BE2C (cell line): ENCODE measurements at regions not wholly inside any gene's neighbourhood (a gene's known extent, or its start where the extent isn't known, plus 50 kb on each side); places are given as distances from the start of the nearest gene placed in this dataset.

Source experiments
- DNase-seq: peaks from one replicate; pipeline ENCODE4 v3.0.0-alpha.2; 2020
- H3K27me3 ChIP-seq: fragments of 250-450 bp; sonication (Bioruptor Pico); 2 replicates; pipeline ENCODE4 v1.5.1; 2020; ENCODE audit warnings: mild to moderate bottlenecking
- H3K36me3 ChIP-seq: fragments of 250-450 bp; sonication (Bioruptor Pico); 2 replicates; pipeline ENCODE4 v1.5.1; 2020; ENCODE audit warnings: mild to moderate bottlenecking
- H3K4me1 ChIP-seq: fragments of 250-450 bp; sonication (Bioruptor Pico); 2 replicates; pipeline ENCODE4 v1.5.1; 2020
- H3K4me3 ChIP-seq: 2 replicates; pipeline ENCODE4 v1.5.1; 2011; ENCODE audit warnings: low read depth, low read length
- H3K9me3 ChIP-seq: fragments of 250-450 bp; sonication (Bioruptor Pico); 2 replicates; pipeline ENCODE4 v1.5.1; 2020
- CTCF ChIP-seq: IDR thresholded peaks from 2 replicates; pipeline ENCODE4 v1.5.1; 2012; ENCODE audit warnings: mild to moderate bottlenecking, low read depth, low read length

- H3K4me3 ChIP-seq, result no peak overlapping the region
Observed at GRCh38 chr4:129546531-129546930, 450.6 kb downstream of the C4orf33 start.

GRCh38 chr4:129550281-129550785 is 454.4 kb downstream of the C4orf33 start:
- H3K4me3 ChIP-seq, result no peak overlapping the region
- H3K4me1 ChIP-seq, result peaks cover 7% of the 10 kb centered on the region
- H3K9me3 ChIP-seq, result no peaks in the 10 kb centered on the region
- TF ChIP-seq CTCF, result no peak
- DNase-seq, result no peak
- H3K36me3 ChIP-seq, result no peaks in the 10 kb centered on the region
- no peaks in the 10 kb centered on the region for H3K27me3 ChIP-seq

More at GRCh38 chr4:129546531-129546930, 450.6 kb downstream of the C4orf33 start:
- no peak for TF ChIP-seq CTCF
- DNase-seq, result no peak
- Histone ChIP-seq H3K9me3 (no peaks in the 10 kb centered on the region), H3K36me3 (no peaks in the 10 kb centered on the region), H3K4me1 (0 out of 2 replicates have a peak, but pooled peaks cover 2% of the 10 kb centered on the region), H3K27me3 (no peaks in the 10 kb centered on the region)

- Histone ChIP-seq H3K4me1 (no peaks in the 10 kb centered on the region), H3K9me3 (no peaks in the 10 kb centered on the region), H3K27me3 (no peaks in the 10 kb centered on the region), H3K4me3 (no peak overlapping the region), H3K36me3 (no peaks in the 10 kb centered on the region)
- no peak for DNase-seq
- TF ChIP-seq CTCF, result no peak
Observed at GRCh38 chr4:129561280-129561679, 465.3 kb downstream of the C4orf33 start.

GRCh38 chr4:129561886-129562671 is 466.1 kb downstream of the C4orf33 start:
- no peak for TF ChIP-seq CTCF
- Histone ChIP-seq H3K9me3 (no peaks in the 10 kb centered on the region), H3K4me3 (no peak overlapping the region), H3K4me1 (no peaks in the 10 kb centered on the region), H3K27me3 (no peaks in the 10 kb centered on the region), H3K36me3 (no peaks in the 10 kb centered on the region)
- DNase-seq, result no peak

GRCh38 chr4:129565214-129565613 is 469.3 kb downstream of the C4orf33 start:
- no peak for TF ChIP-seq CTCF
- peaks cover 4% of the 10 kb centered on the region; the same call in 1 of the 2 replicates for H3K4me1 ChIP-seq
- no peak for DNase-seq
- no peak overlapping the region for H3K4me3 ChIP-seq
- H3K36me3 ChIP-seq, result no peaks in the 10 kb centered on the region
- no peaks in the 10 kb centered on the region for H3K27me3 ChIP-seq
- no peaks in the 10 kb centered on the region for H3K9me3 ChIP-seq

- peaks cover 16% of the 10 kb centered on the region for H3K4me1 ChIP-seq
- no peaks in the 10 kb centered on the region for H3K36me3 ChIP-seq
- H3K27me3 ChIP-seq, result no peaks in the 10 kb centered on the region
- no peak for TF ChIP-seq CTCF
- H3K9me3 ChIP-seq, result no peaks in the 10 kb centered on the region
- H3K4me3 ChIP-seq, result no peak overlapping the region
- no peak for DNase-seq
Observed at GRCh38 chr4:129570326-129570725, 474.4 kb downstream of the C4orf33 start.
